Loucy (cell line): ENCODE measurements at regions not wholly inside any gene's neighbourhood (a gene's known extent, or its start where the extent isn't known, plus 50 kb on each side); places are given as distances from the start of the nearest gene placed in this dataset.

Experiments used
- H2AFZ ChIP-seq: fragments of 200-600 bp; sonication (generic); 2 replicates; pipeline ENCODE4 v1.6.0; 2016; ENCODE audit warnings: antibody characterized with exemption, mild to moderate bottlenecking, low read length, moderate library complexity
- H3F3A ChIP-seq: fragments of 200-600 bp; 2 replicates; pipeline ENCODE4 v1.6.0; 2016; ENCODE audit warnings: antibody characterized with exemption, low read depth, mild to moderate bottlenecking
- H3K27me3 ChIP-seq: fragments of 200-600 bp; sonication (generic); 2 replicates; pipeline ENCODE4 v1.6.1; 2014; ENCODE audit warnings: low read length, mild to moderate bottlenecking; ENCODE audit not compliant: insufficient read depth, poor library complexity, severe bottlenecking
- H3K36me3 ChIP-seq: fragments of 200-600 bp; sonication (generic); 2 replicates; pipeline ENCODE4 v1.6.1; 2016; ENCODE audit warnings: low read length; ENCODE audit not compliant: insufficient read depth
- H3K4me1 ChIP-seq: fragments of 200-600 bp; sonication (generic); 2 replicates; pipeline ENCODE4 v1.5.1; 2014; ENCODE audit warnings: low read length, mild to moderate bottlenecking; ENCODE audit not compliant: insufficient read depth, poor library complexity, severe bottlenecking
- H3K4me2 ChIP-seq: fragments of 200-600 bp; sonication (generic); 2 replicates; pipeline ENCODE4 v1.6.0; 2014; ENCODE audit warnings: antibody characterized with exemption, low read length, low read depth, mild to moderate bottlenecking; ENCODE audit not compliant: poor library complexity, severe bottlenecking
- H3K4me3 ChIP-seq: fragments of 200-600 bp; sonication (generic); 2 replicates; pipeline ENCODE4 v1.5.1; 2014; ENCODE audit warnings: low read length, mild to moderate bottlenecking, mixed read lengths; ENCODE audit not compliant: poor library complexity, severe bottlenecking
- H3K79me2 ChIP-seq: fragments of 200-600 bp; sonication (generic); 2 replicates; pipeline ENCODE4 v1.6.1; 2014; ENCODE audit warnings: low read length; ENCODE audit not compliant: insufficient read depth
- H3K9ac ChIP-seq: fragments of 200-600 bp; sonication (generic); 2 replicates; pipeline ENCODE4 v1.6.0; 2014; ENCODE audit warnings: mild to moderate bottlenecking, low read depth, low read length, moderate library complexity; ENCODE audit not compliant: poor library complexity, severe bottlenecking
- H3K9me2 ChIP-seq: fragments of 200-600 bp; sonication (generic); replicated peaks from 2 replicates; pipeline ENCODE4 v1.6.1; 2016; ENCODE audit warnings: low read depth, low read length, mixed read lengths
- H3K9me3 ChIP-seq: fragments of 200-600 bp; sonication (generic); 2 replicates; pipeline ENCODE4 v1.6.1; 2014; ENCODE audit warnings: mild to moderate bottlenecking, antibody characterized with exemption, low read length, low read depth; ENCODE audit not compliant: insufficient read depth
- H4K20me1 ChIP-seq: fragments of 200-600 bp; sonication (generic); 2 replicates; pipeline ENCODE4 v1.6.0; 2014; ENCODE audit warnings: antibody characterized with exemption, low read length, mild to moderate bottlenecking; ENCODE audit not compliant: insufficient read depth, poor library complexity, severe bottlenecking
- EZH2phosphoT487 ChIP-seq: fragments of 200-600 bp; IDR thresholded peaks from 2 replicates; pipeline ENCODE4 v1.6.1; 2018; ENCODE audit warnings: antibody characterized with exemption, mild to moderate bottlenecking, moderate library complexity, borderline replicate concordance
- TF ChIP-seq, protein P1 (sequence below): fragments of 200-600 bp; sonication (generic); conservative IDR thresholded peaks from 2 replicates; pipeline ENCODE4 v1.5.1; 2014; ENCODE audit warnings: mild to moderate bottlenecking, antibody characterized with exemption, low read length

DNA sequence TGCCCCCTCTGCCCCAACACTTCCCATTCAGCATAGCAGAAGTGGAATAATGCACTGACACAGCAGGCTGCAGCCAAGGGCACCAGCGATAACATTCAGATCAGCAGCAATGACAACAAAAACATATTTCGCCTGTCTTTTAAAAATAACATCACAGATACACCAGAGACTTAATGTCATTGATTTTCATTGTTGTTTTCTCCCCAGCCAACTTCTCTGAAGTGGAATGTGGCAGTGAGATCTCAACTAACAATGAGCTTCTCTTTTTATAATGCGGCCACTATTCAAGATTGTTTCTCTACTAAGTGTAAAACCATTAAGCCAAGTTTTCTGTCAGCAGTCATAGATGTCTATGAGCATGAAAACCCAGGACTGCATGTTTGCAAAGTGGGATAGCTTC lies 158.2 kb upstream of the TMEM229A start:
- H3K4me1 ChIP-seq = no peaks in the 10 kb centered on the region
- H2AFZ ChIP-seq = no peak overlapping the region
- TF ChIP-seq EZH2phosphoT487 = no peak
- TF ChIP-seq, protein P1, sequence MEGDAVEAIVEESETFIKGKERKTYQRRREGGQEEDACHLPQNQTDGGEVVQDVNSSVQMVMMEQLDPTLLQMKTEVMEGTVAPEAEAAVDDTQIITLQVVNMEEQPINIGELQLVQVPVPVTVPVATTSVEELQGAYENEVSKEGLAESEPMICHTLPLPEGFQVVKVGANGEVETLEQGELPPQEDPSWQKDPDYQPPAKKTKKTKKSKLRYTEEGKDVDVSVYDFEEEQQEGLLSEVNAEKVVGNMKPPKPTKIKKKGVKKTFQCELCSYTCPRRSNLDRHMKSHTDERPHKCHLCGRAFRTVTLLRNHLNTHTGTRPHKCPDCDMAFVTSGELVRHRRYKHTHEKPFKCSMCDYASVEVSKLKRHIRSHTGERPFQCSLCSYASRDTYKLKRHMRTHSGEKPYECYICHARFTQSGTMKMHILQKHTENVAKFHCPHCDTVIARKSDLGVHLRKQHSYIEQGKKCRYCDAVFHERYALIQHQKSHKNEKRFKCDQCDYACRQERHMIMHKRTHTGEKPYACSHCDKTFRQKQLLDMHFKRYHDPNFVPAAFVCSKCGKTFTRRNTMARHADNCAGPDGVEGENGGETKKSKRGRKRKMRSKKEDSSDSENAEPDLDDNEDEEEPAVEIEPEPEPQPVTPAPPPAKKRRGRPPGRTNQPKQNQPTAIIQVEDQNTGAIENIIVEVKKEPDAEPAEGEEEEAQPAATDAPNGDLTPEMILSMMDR = no peak
- no peaks in the 10 kb centered on the region for H3K9me2 ChIP-seq
- no peak overlapping the region for H3K4me2 ChIP-seq
- H3K79me2 ChIP-seq = no peaks in the 10 kb centered on the region
- H3K9ac ChIP-seq = no peak overlapping the region
- no peaks in the 10 kb centered on the region for H3K36me3 ChIP-seq
- no peaks in the 10 kb centered on the region for H4K20me1 ChIP-seq
- no peaks in the 10 kb centered on the region for H3F3A ChIP-seq
- H3K27me3 ChIP-seq = no peaks in the 10 kb centered on the region
- no peaks in the 10 kb centered on the region for H3K9me3 ChIP-seq
- H3K4me3 ChIP-seq = no peak overlapping the region

DNA sequence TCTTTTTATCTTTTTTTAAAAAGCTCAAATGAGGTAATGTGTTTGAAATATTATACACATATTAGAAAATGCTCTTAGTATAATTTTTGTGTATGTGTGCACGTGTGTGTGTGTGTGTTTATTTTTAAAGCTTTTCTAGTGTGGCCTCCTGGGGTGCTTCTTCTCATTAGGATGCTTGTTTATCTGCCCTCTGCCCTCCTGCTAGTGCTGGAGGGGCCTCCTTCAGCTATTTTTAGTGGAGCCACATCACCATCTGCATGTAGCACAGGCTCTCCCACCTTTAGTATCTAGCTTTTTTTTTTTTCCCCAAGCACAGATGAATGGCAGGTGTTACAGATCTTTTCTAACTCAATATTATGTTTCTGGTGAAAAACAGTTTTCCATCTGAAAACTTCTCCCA lies 155.7 kb upstream of the TMEM229A start:
- Histone ChIP-seq H3K79me2 (no peaks in the 10 kb centered on the region), H3K36me3 (no peaks in the 10 kb centered on the region), H3K4me2 (no peak overlapping the region), H3K27me3 (no peaks in the 10 kb centered on the region), H3K4me3 (no peak overlapping the region), H4K20me1 (no peaks in the 10 kb centered on the region), H2AFZ (no peak overlapping the region), H3K9me2 (no peaks in the 10 kb centered on the region), H3F3A (no peaks in the 10 kb centered on the region), H3K4me1 (no peaks in the 10 kb centered on the region), H3K9me3 (no peaks in the 10 kb centered on the region), H3K9ac (no peak overlapping the region)
- TF ChIP-seq, protein P1 = no peak
- no peak for TF ChIP-seq EZH2phosphoT487

DNA sequence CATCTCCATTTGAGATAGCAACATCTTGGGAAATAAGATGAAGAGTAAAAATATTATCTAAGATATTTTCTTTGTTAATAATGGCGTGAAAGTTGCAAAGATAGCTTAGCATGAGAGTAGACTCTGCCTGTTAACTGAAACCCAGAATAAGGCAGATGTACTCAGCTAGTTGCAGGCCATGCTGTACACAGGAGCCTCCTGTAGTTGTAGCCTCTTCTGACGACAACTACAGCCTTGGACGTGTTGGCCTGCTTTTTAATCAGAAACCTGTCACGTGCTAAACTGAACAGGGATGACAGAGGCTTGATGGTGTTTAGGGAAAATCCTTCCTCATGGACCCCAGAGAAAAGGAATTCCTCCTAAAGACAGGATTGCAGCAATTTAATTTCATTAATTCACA lies 155.1 kb upstream of the TMEM229A start:
- Histone ChIP-seq H3K79me2 (no peaks in the 10 kb centered on the region), H3K4me3 (no peak overlapping the region), H3K9ac (no peak overlapping the region), H3F3A (no peaks in the 10 kb centered on the region), H4K20me1 (no peaks in the 10 kb centered on the region), H3K9me2 (no peaks in the 10 kb centered on the region), H3K4me2 (no peak overlapping the region), H3K36me3 (no peaks in the 10 kb centered on the region), H3K9me3 (no peaks in the 10 kb centered on the region), H3K4me1 (no peaks in the 10 kb centered on the region), H3K27me3 (no peaks in the 10 kb centered on the region), H2AFZ (no peak overlapping the region)
- TF ChIP-seq, protein P1 = no peak
- no peak for TF ChIP-seq EZH2phosphoT487
